Kidney (tissue), 13 donors: ENCODE measurements at regions not wholly inside any gene's neighbourhood (a gene's known extent, or its start where the extent isn't known, plus 50 kb on each side); places are given as distances from the start of the nearest gene placed in this dataset.

Experiments
- DNase-seq, 5 donors: peaks; one replicate each; pipeline ENCODE4 v3.0.0-alpha.2; 2013 to 2020
- FAIRE-seq: peaks from 2 replicates; lab custom pipeline; 2012; peaks lifted over from hg19 to GRCh38; lab: Jason Lieb, UNC
- H3K27ac ChIP-seq, 2 donors: one replicate each; pipeline ENCODE4 v1.7.0; 2013; ENCODE audit warnings: low read depth in 2 of 2, low read length in 2 of 2, inconsistent platforms in 1 of 2
- H3K27me3 ChIP-seq: one replicate; pipeline ENCODE4 v1.7.1; 2013; ENCODE audit warnings: low read length, inconsistent platforms; ENCODE audit not compliant: control insufficient read depth, insufficient read depth
- H3K36me3 ChIP-seq, 3 donors: one replicate each; pipeline versions ENCODE4 v1.7.0 to v1.7.1; 2013; ENCODE audit warnings: low read length in 3 of 3, control low read depth in 1 of 3, inconsistent platforms in 1 of 3; ENCODE audit not compliant: insufficient read depth in 3 of 3, control insufficient read depth in 2 of 3
- H3K4me1 ChIP-seq, 3 donors: one replicate each; pipeline versions ENCODE4 v1.7.0 to v1.7.1; 2013; ENCODE audit warnings: low read length in 3 of 3, inconsistent platforms in 1 of 3, low read depth in 1 of 3; ENCODE audit not compliant: control insufficient read depth in 2 of 3, insufficient read depth in 2 of 3
- H3K4me3 ChIP-seq, 3 donors: one replicate each; pipeline versions ENCODE4 v1.7.0 to v1.8.1; 2013; ENCODE audit warnings: low read length in 3 of 3, control low read depth in 1 of 3, inconsistent platforms in 1 of 3
- H3K9ac ChIP-seq, 3 donors: one replicate each; pipeline versions ENCODE4 v1.7.0 to v1.7.1; 2013; ENCODE audit warnings: low read length in 3 of 3, control low read depth in 1 of 3, inconsistent platforms in 1 of 3
- H3K9me3 ChIP-seq, 3 donors: one replicate each; pipeline versions ENCODE4 v1.7.0 to v1.7.1; 2013; ENCODE audit warnings: low read length in 3 of 3, control low read depth in 1 of 3, inconsistent platforms in 1 of 3; ENCODE audit not compliant: control insufficient read depth in 2 of 3, insufficient read depth in 1 of 3
- CTCF ChIP-seq: IDR thresholded peaks from 3 replicates; pipeline ENCODE4 v1.5.1; 2012; ENCODE audit warnings: mild to moderate bottlenecking, moderate library complexity, borderline replicate concordance; ENCODE audit not compliant: insufficient read depth; ENCODE audit errors: extremely low read depth
- intact Hi-C: fragments of 100-400 bp; cut with DNase I; formaldehyde crosslinking; loops from one replicate; pipeline ENCODE4 v1.11.1; 2022
- donor health status: control.
- donor health status: control.
- donor health status: control.
- donor health status: control.
- donor health status: control.
- donor health status: DM: yes; HTN: yes; CAD: no.
- donor health status: Normal renal cell carcinoma (clear cell type).

- TF ChIP-seq CTCF = no peak
- intact Hi-C loops = no loop called here
- Histone ChIP-seq H3K9me3 (no peaks in the 10 kb centered on the region), H3K27ac (no peak overlapping the region), H3K4me3 (no peak overlapping the region), H3K27me3 (no peaks in the 10 kb centered on the region), H3K9ac (no peak overlapping the region), H3K4me1 (no peaks in the 10 kb centered on the region), H3K36me3 (no peaks in the 10 kb centered on the region)
- FAIRE-seq = no peak
- DNase-seq = no peak
These were observed 776.6 kb downstream of the RAB28 start for GRCh38 chr4:12707381-12708175.

GRCh38 chr4:12703036-12703435 is 781.1 kb downstream of the RAB28 start:
- no peaks in the 10 kb centered on the region for H3K27me3 ChIP-seq
- FAIRE-seq (no peak), DNase-seq (peak in 4 of 5 donors; percentile 41 to 73 (median 60))
- H3K4me3 ChIP-seq = no peak overlapping the region
- H3K4me1 ChIP-seq = no peaks in the 10 kb centered on the region
- no peaks in the 10 kb centered on the region for H3K9me3 ChIP-seq
- intact Hi-C loops = no loop called here
- no peak overlapping the region for H3K27ac ChIP-seq
- TF ChIP-seq CTCF = no peak
- no peak overlapping the region for H3K9ac ChIP-seq
- H3K36me3 ChIP-seq = no peaks in the 10 kb centered on the region

DNA sequence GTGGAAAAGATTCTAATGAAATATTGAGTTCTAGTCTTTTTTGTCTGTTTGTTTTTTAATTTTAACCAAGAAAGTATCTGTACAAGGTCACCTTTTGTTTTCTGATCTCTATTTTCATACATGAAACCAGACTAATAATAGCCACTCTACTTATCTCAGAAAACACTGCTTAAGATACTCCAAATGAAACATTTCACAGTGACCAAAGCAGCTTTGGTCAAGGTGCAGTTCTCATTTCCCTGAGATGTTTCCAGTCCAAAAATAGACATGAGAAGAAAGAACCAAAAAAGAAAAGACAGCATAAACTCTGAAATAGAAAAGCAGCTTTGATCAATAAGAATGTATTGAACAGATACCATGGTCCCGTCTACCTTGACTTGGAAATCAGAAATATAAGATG is 782.8 kb downstream of the RAB28 start:
- H3K9me3 ChIP-seq = no peaks in the 10 kb centered on the region
- no peaks in the 10 kb centered on the region for H3K36me3 ChIP-seq
- H3K4me3 ChIP-seq = no peak overlapping the region
- no peak overlapping the region for H3K9ac ChIP-seq
- intact Hi-C loops = no loop called here
- DNase-seq = no peak
- no peak overlapping the region for H3K27ac ChIP-seq
- no peak for TF ChIP-seq CTCF
- no peak for FAIRE-seq
- H3K4me1 ChIP-seq = no peaks in the 10 kb centered on the region
- H3K27me3 ChIP-seq = no peaks in the 10 kb centered on the region
